HG02970 (cell line): ENCODE measurements at regions not wholly inside any gene's neighbourhood (a gene's known extent, or its start where the extent isn't known, plus 50 kb on each side); places are given as distances from the start of the nearest gene placed in this dataset.

Experiments
- ATAC-seq: cut with Tn5 transposase; IDR thresholded peaks from one replicate; pipeline ENCODE4 v1.9.1; 2021; ENCODE audit warnings: mild to moderate bottlenecking, moderate library complexity, moderate number of reproducible peaks; ENCODE audit not compliant: unreplicated experiment, low FRiP score

DNA sequence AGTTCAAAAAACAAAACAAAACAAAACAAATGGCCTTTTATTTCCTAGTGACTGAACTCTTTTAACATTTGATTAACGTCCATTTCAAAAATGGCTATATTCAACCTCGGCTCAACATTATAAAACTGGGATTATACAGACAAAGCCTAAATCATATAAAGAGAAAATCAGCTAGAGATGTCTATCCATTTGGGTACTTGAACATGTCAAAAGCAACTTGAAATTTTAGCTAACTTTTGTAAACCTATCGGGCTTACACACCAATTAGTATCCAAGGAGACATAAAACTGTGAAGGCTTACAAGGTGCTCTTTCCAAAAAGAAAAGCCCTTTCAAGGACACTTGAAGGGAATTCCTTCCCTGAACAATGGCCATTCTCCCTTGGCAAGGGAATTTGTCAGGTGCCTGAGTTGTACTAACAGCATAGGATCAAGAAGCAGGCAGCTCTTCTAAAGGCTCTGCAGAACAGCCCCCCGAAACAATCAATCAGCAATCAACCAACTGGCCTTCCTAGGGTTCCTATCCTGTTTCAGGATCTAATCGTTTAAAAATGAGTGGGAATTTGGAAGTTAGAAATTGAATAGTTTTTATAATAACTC lies 633.7 kb upstream of the HTR2C start:
- ATAC-seq = no peak

DNA sequence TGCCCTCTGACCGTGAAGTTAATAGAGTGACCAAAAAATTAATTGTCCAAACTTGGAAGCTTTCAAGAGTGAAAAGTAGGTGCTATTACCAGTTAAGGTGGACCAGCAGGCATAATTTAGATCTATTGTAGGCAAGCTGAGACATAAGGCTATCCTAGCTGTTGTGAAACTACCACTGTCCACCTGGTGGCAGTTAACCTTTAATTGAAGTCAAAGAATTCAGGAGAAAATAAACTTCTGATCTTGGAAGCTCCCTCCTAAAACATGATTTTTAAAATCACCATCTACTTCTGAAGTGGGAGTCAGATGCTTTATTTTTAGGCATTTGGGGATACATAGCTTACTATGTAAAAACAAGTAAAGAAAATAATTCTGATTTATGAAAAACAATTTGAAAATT lies 636.3 kb upstream of the HTR2C start:
- no peak for ATAC-seq

DNA sequence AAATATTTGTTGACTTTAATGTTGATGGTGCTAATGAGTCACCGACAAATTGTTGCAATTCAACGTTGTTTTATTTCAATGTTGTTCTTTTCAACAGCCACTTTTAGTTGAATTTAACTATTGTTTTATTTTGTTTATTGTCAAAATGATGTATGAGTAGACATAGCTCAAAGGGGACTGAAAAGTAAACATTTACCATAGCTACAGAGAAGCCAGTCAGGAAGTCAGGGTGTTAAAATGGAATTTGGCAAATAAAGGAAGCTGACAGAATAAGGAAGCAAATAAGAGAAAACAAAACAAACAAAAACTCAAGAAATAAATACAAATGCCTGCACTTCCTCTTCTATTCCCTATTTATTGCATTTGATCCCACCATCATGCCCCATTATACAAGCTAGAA lies 648.4 kb upstream of the HTR2C start:
- ATAC-seq = no peak

DNA sequence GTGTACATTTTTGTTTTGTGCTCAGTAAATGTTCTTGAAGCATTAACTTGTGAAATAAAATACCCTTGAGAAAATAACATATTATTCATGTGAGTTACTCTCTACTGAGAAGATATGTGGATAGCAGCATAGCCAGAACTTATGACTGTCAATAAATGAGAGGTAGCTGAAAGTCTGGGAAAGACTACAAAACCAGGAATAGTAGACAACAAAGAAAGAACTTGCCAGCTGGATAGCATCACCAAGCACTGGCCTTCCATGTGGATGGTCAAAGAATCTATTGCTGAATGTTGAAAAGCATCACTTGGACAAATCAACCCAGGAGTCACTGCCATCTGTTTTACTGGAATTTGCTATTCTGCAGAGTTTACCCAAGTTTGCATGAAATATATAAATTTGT lies 650.0 kb upstream of the HTR2C start:
- ATAC-seq = no peak

DNA sequence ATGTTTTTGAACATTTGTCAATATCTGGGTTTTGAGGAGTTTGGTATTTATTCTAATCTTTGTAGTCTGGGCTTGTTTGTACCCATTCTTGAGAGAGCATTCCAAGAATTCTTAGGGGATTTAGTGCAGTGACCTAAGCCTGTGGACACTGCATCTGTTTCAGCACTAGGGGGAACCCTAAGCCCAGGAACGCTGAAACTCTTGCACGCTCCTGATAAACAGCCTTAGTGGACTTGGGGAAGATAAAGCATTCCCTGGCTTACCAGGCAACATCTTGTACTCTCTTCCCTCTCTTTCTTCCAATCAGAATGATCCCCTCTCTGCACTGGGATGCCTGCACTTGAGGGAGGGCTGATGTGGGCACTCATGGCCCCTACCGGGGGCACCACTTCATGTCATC lies 654.9 kb upstream of the HTR2C start:
- no peak for ATAC-seq

DNA sequence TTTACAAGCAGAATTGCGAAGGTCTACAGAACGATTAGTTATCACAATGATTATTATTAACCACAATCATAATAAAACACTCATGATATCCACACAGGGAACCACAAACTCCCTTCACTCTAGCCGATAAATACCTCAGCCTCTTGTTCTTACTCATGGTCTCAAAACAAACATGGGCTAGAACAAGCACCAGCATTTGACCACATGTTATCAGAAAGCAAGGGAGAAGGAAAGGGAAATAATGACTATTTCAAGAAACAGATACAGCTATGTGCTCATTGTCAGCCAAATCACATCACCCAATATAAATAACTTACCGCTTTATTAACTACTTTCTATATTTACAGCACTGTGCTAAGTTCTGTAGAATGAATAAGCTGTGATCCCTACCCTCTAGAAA lies 663.2 kb upstream of the HTR2C start:
- ATAC-seq = no peak

DNA sequence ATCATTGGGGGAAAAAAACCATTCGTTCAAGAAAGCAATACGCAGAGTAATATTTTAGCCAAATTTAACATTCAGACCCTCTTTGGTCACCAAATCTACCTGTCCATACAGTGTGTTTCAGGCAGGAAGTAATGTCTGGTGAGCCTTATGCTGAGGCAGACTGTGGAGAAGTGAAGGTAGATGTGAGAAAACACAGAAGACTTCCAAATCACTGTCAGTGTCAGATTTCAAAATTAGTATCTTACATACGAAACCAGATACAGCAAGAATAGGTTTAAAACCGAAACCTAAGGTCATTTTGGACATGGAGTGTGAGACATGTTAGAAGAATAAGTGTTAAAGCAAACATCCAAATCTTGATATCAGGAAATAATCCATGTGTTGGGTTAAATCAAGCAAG lies 664.5 kb upstream of the HTR2C start:
- ATAC-seq = no peak

DNA sequence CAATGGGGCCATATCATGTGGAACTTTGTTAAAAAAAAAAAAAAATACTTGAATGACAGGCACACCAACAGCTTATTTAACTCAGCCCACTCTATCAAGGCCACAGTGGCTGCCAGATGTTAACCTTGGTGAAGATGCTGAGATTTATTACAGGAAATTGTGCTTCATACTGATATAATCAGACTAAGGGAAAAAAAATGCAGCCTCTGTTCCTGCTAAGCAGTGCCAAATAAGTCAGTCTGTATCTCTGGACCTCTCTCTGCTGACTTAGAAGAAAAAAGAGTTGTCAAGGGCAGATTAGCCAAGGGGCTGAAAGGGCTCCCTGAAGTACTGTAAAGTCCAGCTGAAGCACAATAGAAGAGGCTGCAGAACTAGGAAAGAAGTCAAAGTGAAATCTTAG lies 677.7 kb upstream of the HTR2C start:
- ATAC-seq = no peak

DNA sequence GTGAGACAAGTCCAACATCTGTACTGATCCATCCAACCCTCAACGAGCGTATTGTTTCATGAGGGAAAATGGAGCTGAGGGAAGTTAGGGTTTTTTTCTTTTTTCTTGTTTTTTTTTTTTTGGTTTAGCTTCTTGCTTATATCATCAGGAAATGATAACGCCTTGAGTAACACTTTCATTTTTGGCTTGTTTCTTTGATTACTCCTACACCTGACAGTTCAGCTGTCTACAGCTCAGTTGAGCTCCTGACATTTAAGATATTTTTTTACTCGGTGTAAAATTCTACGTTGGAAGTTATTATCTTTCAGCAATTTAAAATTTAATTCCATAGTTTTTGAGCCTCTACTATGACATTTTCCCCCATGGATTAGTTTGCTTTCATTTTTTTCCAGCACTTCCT lies 691.0 kb upstream of the HTR2C start:
- ATAC-seq = no peak

DNA sequence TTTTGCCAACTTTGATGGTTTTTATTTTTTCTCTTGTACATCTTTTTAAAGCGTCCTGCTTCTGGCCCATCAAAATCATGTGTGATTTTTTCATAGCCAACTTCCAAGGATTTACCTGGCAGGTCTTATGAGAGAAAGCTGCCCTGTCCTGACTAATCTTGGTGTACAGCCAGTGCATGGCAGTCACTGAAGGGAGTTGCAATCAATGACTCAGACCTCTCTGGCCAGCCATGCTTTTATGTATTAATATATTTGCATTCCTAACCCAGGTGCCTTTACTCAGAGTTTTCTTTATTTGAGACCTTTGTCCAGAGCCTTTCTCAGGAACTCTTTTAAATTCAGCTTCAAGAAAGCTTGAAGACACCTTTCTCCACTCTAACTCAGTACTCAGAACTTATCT lies 691.5 kb upstream of the HTR2C start:
- ATAC-seq = no peak

DNA sequence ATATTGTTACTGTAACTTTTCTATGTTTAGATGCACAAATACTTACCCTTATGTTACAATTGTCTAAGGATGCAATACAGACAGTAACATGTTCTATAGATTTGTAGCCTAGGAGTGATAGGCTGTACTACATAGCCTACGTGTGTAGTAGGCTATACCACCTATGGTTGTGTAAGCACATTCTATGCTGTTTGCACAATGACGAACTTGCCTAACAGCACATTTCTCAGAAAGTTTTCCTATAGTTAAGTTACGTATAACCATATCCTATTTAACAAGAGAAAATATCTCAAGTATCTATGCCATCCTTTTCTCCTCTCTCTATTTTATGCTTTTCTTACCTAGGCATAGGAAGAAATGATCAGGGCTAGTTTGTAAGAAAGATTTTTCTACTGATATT lies 710.8 kb upstream of the HTR2C start:
- ATAC-seq = no peak

DNA sequence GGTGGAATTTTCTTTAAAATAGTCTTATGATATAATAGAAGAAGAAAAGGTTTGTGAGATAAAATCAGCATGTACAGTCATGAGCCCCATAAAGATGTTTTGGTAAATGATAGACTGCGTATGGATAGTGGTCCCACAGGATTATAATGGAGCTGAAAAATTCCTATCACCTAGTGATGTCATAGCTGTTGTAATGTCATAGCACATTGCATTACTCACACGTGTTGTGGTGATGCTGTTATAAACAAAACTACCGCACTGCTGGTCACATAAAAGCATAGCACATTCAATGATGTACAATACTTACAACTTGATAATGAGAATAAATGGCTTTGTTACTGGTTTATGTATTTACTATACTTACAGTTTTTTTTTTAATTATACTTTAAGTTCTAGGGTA lies 715.2 kb upstream of the HTR2C start:
- no peak for ATAC-seq

DNA sequence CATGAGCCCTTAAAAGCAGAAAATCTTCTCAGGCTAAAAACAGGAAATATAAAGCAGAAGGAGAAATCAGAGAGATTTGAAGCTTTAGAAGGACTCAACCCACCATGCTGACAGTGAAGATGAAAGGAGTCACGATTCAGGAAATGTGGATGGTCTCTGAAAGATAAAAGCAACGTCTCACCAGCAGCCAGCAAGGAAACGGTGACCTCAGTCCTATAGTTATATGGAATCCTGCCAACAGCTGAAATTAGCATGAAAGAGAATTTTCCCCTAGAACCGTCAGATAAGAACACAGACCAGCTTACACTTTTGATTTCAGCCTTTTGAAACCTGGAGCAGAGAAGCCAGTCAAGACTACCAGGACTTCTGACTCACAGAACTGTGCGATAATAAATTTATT lies 715.7 kb upstream of the HTR2C start:
- ATAC-seq = no peak

DNA sequence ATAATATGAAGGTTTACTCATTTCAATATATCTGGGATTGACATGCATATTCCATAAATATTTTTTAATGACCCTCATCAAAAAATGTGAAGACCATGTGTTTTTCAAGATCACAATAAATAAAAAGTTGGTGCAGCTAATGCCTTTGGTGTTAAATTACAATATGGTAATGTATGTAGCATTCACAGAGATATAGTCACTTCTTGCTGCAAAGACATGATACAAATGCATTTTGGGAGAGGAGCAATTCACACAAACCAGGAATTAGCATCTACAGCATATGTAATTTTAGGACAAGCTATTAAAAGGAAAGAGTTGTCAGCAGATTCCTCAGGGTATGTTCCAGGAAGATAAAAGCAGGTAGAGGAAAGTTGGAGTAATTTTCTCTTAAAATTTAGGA lies 734.5 kb upstream of the HTR2C start:
- no peak for ATAC-seq

DNA sequence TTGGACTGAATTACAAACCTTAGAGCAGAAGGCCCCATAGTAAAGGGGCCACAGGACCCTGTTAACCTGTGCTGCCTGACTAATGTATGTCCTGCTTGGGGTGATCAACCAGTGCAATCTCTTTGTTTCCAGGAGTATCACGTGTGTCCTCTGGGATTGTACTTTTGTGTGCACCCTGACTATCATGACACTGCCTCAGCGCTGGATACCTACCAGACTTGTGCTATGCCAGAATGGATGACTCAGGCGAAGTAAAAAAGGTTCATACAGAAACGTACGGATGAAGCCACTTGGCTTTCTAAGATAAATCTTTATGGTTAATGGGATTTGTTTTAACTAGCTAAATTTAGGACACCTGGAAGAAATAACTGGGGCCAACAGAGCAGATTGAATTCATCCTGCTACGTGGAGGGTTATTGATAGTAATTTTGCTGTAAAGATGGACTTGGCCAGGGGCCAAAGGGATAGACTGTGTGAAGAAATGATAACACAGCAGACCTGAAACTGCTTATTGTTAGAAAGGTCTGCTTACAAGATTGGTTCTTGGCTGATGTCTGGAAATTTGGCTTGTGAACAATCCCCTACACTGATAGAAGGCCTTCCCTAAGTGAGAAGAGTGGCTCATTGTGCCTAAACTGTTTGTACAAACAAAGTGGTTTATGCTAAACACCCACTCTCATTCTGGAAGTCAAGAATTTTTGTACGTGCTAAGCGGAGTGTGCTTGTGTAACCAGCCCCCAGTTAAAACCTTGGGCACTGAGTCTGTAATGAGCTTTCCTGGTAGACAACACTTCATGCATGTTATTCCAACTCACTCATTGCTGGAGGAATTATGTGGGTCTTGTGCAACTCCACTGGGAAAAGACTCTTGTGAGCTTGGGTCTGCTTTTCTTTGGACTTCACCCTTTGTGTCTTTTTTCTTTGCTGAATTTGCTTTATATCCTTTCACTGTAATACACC lies 750.5 kb upstream of the HTR2C start:
- no peak for ATAC-seq

DNA sequence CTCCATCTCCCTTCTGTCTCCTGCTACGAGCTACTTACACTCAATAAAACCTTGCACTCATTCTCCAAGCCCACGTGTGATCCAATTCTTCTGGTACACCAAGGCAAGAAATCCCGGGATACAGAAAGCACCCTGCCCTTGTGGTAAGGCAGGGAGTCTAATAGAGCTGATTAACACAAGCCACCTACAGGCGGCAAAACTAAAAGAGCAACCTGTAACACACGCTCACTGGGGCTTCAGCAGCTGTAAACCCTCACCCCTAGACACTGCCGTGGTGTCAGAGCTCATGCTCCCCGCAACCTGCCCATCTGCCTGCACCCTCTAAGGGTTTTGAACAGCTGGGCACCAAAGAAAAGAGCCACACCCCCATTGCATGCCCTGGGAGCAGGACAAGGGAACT lies 755.4 kb upstream of the HTR2C start:
- no peak for ATAC-seq

DNA sequence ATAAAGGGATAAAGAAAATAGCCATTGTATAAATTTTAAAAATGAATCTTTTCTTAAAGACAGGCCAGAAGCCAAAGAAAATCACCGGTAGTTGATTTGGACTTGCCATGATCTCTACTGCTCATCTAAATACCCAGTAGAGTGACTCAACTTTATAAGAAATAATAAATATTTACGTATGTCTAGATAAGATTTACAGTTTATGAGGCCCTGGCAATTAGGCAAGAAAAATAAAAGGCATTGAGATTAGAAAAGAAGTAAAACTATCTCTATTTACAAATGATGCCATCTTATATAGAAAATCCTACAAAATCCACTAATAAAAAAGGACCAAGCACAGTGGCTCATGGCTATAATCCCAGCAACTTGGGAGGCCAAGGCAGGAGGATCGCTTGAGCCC lies 765.5 kb upstream of the HTR2C start:
- ATAC-seq = no peak

DNA sequence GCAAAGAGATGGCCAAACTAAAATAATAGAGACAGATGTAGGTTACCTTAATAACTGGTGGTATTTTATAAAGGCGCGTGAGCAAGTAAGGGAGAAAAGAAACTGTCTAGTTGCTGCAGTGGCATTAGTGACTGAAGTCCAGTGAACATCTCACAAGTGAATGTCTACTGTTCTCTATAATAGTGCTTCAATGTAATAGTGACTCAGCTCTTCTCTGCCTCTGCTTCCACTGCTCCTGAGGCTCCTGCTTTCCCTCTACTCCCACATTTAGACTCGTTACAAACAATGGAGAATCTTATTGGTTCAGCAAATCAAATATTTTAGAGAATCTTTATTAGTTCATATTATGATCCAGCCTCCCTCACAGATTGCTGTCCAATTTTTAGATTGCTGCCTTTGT lies 779.1 kb upstream of the HTR2C start:
- no peak for ATAC-seq

DNA sequence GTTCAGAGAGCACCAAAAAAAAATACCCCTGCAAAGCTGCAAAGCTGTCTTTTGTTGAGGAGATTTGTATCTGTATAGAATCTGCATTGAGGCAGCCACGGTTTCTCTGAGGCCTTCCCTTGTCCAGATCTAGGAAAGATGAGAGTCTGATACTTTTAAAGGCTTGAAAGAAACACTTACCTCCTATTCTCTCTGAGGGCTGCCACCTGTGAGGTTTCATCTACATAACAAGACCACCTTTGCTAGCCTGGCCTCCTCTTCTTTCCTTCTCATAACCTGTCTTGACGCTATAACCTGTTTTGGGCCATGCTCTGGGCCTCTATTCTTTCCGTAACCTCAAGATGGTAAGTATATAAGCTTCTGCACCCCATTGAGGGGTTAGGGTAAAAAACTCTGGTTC lies 779.6 kb upstream of the HTR2C start:
- no peak for ATAC-seq

DNA sequence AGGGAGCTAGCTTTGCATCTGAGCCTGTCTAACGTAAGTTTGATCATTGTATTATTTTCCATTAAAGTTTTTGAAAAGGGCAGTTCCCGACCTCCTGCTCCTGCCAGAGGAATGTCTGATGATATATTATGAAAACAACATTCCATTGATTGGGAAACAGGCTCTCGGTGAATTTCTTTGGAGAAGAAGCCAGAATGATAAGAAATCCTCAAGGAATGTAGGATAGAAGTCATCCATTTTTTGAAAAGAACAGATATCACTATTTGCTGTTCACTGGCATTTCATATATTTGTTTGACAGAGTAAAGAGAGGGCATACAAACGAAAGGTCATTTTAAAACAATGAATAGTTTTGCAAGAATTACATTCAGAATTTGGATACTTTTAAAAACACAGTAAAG lies 781.0 kb upstream of the HTR2C start:
- ATAC-seq = no peak

DNA sequence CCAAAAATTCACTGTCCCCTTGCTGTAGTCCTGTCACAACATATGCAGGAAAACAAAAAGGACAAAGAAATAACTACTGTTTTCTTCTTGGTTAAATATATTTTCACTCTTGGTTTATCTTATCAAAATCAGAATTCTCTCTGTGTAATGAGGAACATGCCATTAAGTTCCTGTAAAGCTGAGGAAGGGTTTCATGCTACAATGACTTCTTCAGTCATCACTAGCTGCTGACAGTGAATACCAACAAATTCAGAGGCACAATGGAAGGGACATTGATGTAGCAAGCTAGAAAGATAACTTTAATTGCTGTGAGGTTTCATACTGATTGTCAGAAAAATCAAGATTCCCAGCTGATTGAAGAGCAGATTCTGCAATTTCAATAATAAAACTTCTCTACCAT lies 782.9 kb upstream of the HTR2C start:
- no peak for ATAC-seq

DNA sequence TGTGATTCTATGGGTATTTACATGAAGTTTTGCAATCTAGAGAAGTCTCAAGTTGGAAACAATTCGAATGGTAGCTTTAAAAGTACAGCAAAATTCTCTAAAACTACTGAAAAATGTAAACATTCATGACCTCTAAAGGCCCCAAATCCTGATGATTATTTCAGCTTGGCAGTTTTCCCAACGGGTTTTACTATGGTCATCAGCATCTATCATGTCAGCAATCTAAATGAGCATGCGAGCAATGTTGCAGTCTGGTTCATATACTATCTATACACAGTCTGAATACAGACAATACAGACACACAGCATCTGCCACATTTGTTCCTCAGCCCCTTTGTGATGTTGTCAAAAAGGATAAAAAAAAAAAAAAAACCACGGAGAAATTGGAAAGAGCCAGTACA lies 790.3 kb upstream of the HTR2C start:
- no peak for ATAC-seq
